KMS-11 (cell line): ENCODE measurements at regions not wholly inside any gene's neighbourhood (a gene's known extent, or its start where the extent isn't known, plus 50 kb on each side); places are given as distances from the start of the nearest gene placed in this dataset.

ENCODE experiments used
- H2AFZ ChIP-seq: fragments of 200-600 bp; sonication (generic); 2 replicates; pipeline ENCODE4 v1.6.1; 2016; ENCODE audit warnings: antibody characterized with exemption, mixed run types, low read depth
- H3K27ac ChIP-seq: fragments of 200-600 bp; sonication (generic); 2 replicates; pipeline ENCODE4 v1.6.1; 2016; ENCODE audit warnings: mild to moderate bottlenecking, mixed run types
- H3K27me3 ChIP-seq: fragments of 200-600 bp; sonication (generic); 2 replicates; pipeline ENCODE4 v1.6.1; 2017; ENCODE audit warnings: mild to moderate bottlenecking, low read depth, mixed run types, moderate library complexity; ENCODE audit not compliant: insufficient read depth
- H3K36me3 ChIP-seq: fragments of 200-600 bp; sonication (generic); 2 replicates; pipeline ENCODE4 v1.6.1; 2017; ENCODE audit warnings: mild to moderate bottlenecking, mixed run types; ENCODE audit not compliant: insufficient read depth
- H3K4me1 ChIP-seq: fragments of 200-600 bp; sonication (generic); 2 replicates; pipeline ENCODE4 v1.6.1; 2016; ENCODE audit warnings: mild to moderate bottlenecking, low read depth, mixed run types; ENCODE audit not compliant: poor library complexity, severe bottlenecking
- H3K4me2 ChIP-seq: fragments of 200-600 bp; sonication (generic); 2 replicates; pipeline ENCODE4 v1.7.0; 2016; ENCODE audit warnings: mild to moderate bottlenecking, mixed run types
- H3K4me3 ChIP-seq: fragments of 200-600 bp; sonication (generic); IDR thresholded peaks from 2 replicates; pipeline ENCODE4 v1.6.1; 2017; ENCODE audit warnings: low read depth, low read length, mixed read lengths; ENCODE audit not compliant: insufficient read depth
- H3K79me2 ChIP-seq: fragments of 200-600 bp; sonication (generic); 2 replicates; pipeline ENCODE4 v1.6.1; 2016; ENCODE audit warnings: low read depth, mixed run types; ENCODE audit not compliant: insufficient read depth
- H3K9ac ChIP-seq: fragments of 200-600 bp; sonication (generic); 2 replicates; pipeline ENCODE4 v1.6.1; 2016; ENCODE audit warnings: mild to moderate bottlenecking, mixed run types
- H4K20me1 ChIP-seq: fragments of 200-600 bp; sonication (generic); 2 replicates; pipeline ENCODE4 v1.6.1; 2016; ENCODE audit warnings: mild to moderate bottlenecking, mixed run types; ENCODE audit not compliant: insufficient read depth
- CTCF ChIP-seq: fragments of 200-600 bp; sonication (generic); conservative IDR thresholded peaks from 2 replicates; pipeline ENCODE4 v1.6.1; 2017; ENCODE audit warnings: low read depth, mild to moderate bottlenecking, antibody characterized with exemption, low read length, moderate library complexity, mixed read lengths

- Histone ChIP-seq H3K9ac (no peak overlapping the region), H3K4me3 (no peak overlapping the region), H3K36me3 (no peaks in the 10 kb centered on the region), H4K20me1 (no peaks in the 10 kb centered on the region), H3K4me1 (no peaks in the 10 kb centered on the region), H3K79me2 (no peaks in the 10 kb centered on the region), H3K27me3 (no peaks in the 10 kb centered on the region), H2AFZ (no peak overlapping the region), H3K4me2 (no peak overlapping the region), H3K27ac (no peak overlapping the region)
- TF ChIP-seq CTCF, result no peak
These were observed 186.2 kb upstream of the NPSR1 start for GRCh38 chr7:34471844-34472243.

GRCh38 chr7:34486371-34486770, 171.6 kb upstream of the NPSR1 start:
- TF ChIP-seq CTCF, result no peak

GRCh38 chr7:34487391-34488115, 170.5 kb upstream of the NPSR1 start:
- H3K4me2 ChIP-seq, result no peak overlapping the region
- no peaks in the 10 kb centered on the region for H4K20me1 ChIP-seq
- no peak overlapping the region for H3K4me3 ChIP-seq
- no peak for TF ChIP-seq CTCF
- H3K79me2 ChIP-seq, result no peaks in the 10 kb centered on the region
- H3K27me3 ChIP-seq, result no peaks in the 10 kb centered on the region
- no peaks in the 10 kb centered on the region for H3K36me3 ChIP-seq
- no peak overlapping the region for H3K27ac ChIP-seq
- H3K9ac ChIP-seq, result no peak overlapping the region
- no peaks in the 10 kb centered on the region for H3K4me1 ChIP-seq
- no peak overlapping the region for H2AFZ ChIP-seq

More at GRCh38 chr7:34486371-34486770, 171.6 kb upstream of the NPSR1 start:
- H3K27me3 ChIP-seq, result no peaks in the 10 kb centered on the region
- H3K36me3 ChIP-seq, result no peaks in the 10 kb centered on the region
- H4K20me1 ChIP-seq, result no peaks in the 10 kb centered on the region
- no peak overlapping the region for H3K4me2 ChIP-seq
- H3K4me1 ChIP-seq, result no peaks in the 10 kb centered on the region
- no peaks in the 10 kb centered on the region for H3K79me2 ChIP-seq
- H3K27ac ChIP-seq, result no peak overlapping the region
- H3K9ac ChIP-seq, result no peak overlapping the region
- no peak overlapping the region for H2AFZ ChIP-seq
- no peak overlapping the region for H3K4me3 ChIP-seq

- no peaks in the 10 kb centered on the region for H3K79me2 ChIP-seq
- H3K4me2 ChIP-seq, result no peak overlapping the region
- H3K4me1 ChIP-seq, result no peaks in the 10 kb centered on the region
- no peak for TF ChIP-seq CTCF
- H3K27me3 ChIP-seq, result no peaks in the 10 kb centered on the region
- H3K36me3 ChIP-seq, result no peaks in the 10 kb centered on the region
- no peak overlapping the region for H2AFZ ChIP-seq
- no peak overlapping the region for H3K27ac ChIP-seq
- H3K9ac ChIP-seq, result no peak overlapping the region
- no peaks in the 10 kb centered on the region for H4K20me1 ChIP-seq
- H3K4me3 ChIP-seq, result no peak overlapping the region
These were observed 169.3 kb upstream of the NPSR1 start for GRCh38 chr7:34488766-34489165.
